Kidney capillary endothelial cell (primary cell): ENCODE measurements at regions not wholly inside any gene's neighbourhood (a gene's known extent, or its start where the extent isn't known, plus 50 kb on each side); places are given as distances from the start of the nearest gene placed in this dataset.
"Not testable (repeated sequence)": the region's sequence is repeated elsewhere in the genome, so short reads cannot be mapped to it uniquely, and the experiment has no call there.

Source experiments
- DNase-seq: peaks from one replicate; pipeline ENCODE4 v3.0.0-alpha.2; 2018; ENCODE audit warnings: low spot score

DNA sequence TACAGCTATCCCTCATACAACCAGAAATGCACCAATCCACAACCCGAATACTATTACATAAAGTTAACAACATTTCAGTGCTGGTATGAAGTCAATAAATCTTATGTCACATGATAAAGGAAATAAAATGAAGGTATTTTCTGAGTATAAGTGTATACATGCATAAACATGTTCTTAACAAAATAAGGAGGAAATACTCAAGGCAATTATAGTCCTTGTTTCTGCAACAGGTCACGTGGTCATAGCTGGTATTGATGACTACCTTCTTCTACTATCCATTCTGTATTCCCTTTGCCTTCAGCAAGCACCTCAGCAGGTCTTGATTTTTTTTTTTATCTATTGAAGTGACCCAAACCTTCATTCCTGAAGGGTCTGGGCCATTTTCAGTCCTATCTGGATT, 675.6 kb downstream of the RPL10L start:
- DNase-seq, result no peak

GRCh38 chr14:45972416-45972815, 679.2 kb downstream of the RPL10L start:
- DNase-seq, result no peak

DNA sequence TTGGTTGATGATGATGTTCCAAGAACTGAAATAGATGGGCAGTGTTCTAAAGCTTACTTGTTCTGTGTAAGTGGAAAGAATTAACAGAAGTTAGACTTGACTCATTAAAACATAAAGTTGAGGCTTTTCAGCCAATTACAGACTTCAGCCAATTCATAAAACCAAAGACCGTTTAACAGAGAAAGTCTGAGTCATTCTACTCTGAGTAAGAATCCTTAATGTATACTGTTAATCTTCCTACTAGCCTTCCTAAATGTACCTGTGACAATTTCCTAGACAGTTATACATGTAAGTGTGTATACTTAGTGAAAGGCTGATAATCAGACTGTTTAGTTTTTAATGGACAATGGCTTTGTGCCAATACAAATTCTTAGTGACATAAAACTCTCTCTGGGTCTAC, 681.0 kb downstream of the RPL10L start:
- no peak for DNase-seq

- no peak for DNase-seq
Measured at GRCh38 chr14:45968037-45968436, 683.5 kb downstream of the RPL10L start.

DNA sequence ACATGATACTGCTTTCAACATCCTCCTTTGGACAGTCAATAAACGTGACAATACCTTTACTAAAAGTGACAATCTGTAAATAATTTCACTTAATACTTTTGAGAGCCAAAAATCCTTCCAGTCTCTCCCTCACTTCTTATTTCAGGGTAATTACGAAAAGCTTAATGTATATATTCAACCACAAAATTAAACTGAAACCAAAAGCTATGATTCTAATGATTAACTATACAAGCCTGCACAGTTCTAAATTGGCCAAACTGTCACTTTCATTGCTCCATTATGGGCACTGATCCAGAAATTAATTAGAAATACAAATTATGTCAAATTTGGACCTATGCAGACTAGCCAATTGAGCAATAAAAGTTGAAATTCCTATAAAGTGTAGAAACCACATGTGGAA, 696.5 kb upstream of the MIS18BP1 start:
- no peak for DNase-seq

DNA sequence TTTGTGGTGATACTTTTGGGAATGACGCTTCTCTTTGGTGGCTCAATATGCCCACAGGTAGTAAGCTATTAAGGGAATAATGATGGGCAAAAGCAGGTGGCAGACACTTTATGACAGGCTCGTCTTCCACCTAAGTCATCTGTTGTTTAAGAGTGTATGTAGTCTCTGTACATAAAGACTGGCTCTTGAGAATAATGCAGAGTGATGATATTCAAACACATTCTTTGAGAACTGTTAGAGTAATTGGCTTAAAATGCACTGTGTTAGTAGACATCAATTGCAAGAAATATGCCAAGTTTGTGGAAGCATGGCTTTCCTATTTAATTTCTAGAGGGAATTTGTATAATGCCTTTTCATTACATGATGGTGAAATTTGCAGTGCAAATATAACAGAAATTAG, 694.8 kb upstream of the MIS18BP1 start:
- no peak for DNase-seq

- DNase-seq, result no peak
Measured at GRCh38 chr14:45946251-45946650, 693.2 kb upstream of the MIS18BP1 start.

- no peak for DNase-seq
Measured at GRCh38 chr14:45940318-45940717, 687.3 kb upstream of the MIS18BP1 start.

DNA sequence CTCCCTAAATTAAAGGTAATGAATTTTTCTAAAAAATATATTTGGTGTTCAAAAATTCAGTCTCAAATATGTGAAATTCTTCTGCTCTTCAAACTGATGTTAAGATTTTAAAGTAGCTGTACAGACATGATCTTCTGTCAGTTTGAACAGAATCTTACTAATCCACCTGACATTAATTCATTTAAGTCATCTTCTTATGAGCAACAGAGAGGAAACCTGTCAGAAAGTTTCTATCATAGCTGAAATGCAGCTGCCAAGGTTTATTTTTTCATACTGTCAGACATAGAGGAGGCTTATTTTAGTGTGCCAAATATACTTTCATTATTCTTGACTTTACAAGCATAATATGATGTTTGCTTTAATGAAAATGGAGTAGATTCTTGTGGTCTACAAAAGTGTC, 686.6 kb upstream of the MIS18BP1 start:
- DNase-seq, result no peak

GRCh38 chr14:45919995-45920394, 667.0 kb upstream of the MIS18BP1 start:
- DNase-seq, result not testable (repeated sequence)

- no peak for DNase-seq
Measured at GRCh38 chr14:45916340-45916953, 663.4 kb upstream of the MIS18BP1 start.

DNA sequence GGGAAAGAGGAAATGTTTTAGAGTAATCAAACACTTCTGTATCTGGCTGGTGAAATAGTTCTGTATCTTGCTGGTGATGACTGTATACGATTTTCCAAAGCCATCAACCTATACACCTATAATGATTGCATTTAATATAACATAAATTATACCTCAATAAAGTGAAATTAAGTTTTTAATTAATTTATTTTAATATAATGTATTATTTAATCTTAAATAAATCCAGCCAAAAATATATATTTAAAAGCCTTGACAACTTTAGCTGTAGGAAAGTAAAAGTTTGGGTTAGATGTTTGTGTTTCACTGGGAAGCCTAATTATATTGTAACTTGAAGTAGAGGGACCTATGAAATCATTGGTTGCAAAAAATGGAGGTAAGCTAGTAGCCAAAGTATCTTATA, 654.8 kb upstream of the MIS18BP1 start:
- DNase-seq, result no peak

DNA sequence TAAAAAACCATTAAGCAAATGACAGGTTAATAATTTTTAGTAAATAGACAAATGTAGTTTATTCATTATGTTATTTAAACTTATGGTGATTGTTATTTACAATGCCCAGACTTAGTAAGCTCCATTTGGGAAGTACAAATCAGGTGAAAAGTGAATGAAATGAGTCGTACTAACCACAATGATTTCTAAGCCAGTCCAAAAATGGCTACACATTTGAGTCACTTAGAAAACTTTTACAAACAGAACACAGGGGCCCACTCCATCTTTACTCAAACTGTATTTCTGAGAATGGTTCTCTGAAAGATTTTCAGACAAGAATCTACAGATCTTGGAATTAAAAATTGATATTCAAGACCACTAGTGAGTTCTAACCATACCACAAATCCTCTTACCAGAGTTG, 653.3 kb upstream of the MIS18BP1 start:
- no peak for DNase-seq

DNA sequence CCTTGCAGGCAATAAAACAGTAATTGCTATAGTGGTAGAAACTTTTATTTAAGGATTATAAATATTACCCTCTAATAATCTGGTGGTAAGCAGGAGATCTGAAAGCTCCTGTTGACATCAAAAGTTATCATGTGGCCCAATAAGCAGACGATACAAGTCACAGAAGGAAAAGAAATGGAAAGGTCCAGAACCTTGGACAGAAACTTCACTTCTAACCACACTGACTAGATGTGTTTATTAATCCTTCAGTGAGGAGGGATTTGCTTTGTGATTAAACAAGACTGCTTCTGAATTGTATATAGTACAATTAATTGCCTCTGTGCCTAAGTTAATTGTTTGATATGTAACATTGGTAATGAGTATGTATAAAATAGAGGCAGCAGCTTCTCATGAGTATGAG, 652.7 kb upstream of the MIS18BP1 start:
- no peak for DNase-seq

- DNase-seq, result no peak
Measured at GRCh38 chr14:45904314-45904713, 651.3 kb upstream of the MIS18BP1 start.

DNA sequence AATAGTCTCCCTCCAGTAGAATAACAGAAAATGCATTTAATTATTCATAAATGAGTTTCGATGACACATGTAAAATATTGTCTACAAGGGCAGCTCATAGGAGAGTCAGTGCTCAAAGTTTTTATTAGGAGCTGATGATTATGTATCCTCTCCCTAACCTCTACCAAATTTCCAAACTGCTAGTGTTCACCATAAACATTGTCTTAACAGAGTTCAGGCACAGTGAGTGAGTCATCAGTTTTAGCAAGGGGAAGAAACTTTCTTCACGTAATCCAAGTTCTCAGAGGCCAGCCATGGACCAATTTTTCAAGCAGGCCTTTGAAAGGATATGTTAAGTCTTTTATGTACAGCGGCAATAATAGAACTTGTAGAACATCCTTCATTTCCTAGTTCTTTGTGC, 649.2 kb upstream of the MIS18BP1 start:
- DNase-seq, result no peak

GRCh38 chr14:45897439-45897838, 644.4 kb upstream of the MIS18BP1 start:
- DNase-seq, result no peak

GRCh38 chr14:45893127-45893526, 640.1 kb upstream of the MIS18BP1 start:
- no peak for DNase-seq

- no peak for DNase-seq
Measured at GRCh38 chr14:45891417-45892080, 638.5 kb upstream of the MIS18BP1 start.

DNA sequence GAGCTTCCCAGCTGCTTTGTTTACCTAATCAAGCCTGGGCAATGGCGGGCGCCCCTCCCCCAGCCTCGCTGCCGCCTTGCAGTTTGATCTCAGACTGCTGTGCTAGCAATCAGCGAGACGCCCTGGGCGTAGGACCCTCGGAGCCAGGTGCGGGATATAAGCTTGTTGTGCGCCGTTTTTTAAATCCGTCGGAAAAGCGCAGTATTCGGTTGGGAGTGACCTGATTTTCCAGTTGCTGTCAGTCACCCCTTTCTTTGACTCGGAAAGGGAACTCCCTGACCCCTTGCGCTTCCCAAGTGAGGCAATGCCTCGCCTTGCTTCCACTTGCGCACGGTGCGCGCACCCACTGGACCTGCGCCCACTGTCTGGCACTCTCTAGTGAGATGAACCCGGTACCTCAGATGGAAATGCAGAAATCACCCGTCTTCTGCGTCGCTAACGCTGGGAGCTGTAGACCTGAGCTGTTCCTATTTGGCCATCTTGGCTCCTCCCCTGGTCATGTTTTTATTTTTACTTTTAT, 635.8 kb upstream of the MIS18BP1 start:
- not testable (repeated sequence) for DNase-seq

- no peak for DNase-seq
Measured at GRCh38 chr14:45877981-45878380, 625.0 kb upstream of the MIS18BP1 start.

DNA sequence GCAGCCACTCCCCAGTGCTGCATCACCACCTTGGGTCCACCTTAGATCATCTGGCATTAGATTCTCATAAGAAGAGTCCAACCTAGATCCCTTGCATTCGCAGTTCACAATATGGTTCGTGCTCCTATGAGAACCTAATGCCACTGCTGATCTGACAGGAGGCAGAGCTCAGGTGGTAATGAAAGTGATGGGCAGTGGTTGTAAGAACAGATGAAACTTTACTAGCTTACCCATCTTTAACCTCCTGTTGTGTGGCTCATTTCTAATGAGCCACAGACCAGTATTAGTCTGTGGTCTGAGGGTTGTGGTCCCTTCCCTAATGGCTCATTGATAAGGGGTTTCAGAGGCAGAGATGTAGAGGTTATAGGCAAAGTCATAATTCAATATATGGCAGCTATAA, 615.9 kb upstream of the MIS18BP1 start:
- DNase-seq, result no peak

DNA sequence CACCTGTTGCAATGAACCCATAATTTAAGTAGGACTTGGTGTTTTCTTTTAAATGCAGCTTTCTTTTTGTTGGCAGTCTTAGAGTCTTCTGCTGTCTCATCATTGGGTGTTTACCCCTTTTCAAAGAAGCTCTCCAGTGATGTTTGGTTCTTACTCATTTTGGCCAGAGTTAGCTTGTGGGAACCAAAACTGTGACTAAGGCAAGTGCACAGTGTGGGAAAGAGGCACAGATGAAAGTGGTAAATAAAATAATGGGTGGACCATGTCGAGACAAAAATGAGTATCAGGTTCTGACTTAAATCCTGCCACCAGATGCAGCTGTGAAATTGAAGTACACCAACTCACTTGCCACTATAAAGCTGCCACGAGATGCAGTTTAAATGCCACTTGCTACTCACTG, 615.4 kb upstream of the MIS18BP1 start:
- DNase-seq, result no peak
